SK-MEL-5 (cell line): ENCODE measurements at regions not wholly inside any gene's neighbourhood (a gene's known extent, or its start where the extent isn't known, plus 50 kb on each side); places are given as distances from the start of the nearest gene placed in this dataset.

Experiments
- DNase-seq: peaks from one replicate; pipeline ENCODE4 v3.0.0-alpha.2; 2016; ENCODE audit warnings: low read depth, low spot score
- in situ Hi-C: cut with HindIII; loops from 2 replicates; pipeline ENCODE4 v1.10.0; 2016; ENCODE audit warnings: low sequenced_read_pairs, high pct_unique_total_duplicates, low pct_unique_long_range_greater_than_20kb

DNA sequence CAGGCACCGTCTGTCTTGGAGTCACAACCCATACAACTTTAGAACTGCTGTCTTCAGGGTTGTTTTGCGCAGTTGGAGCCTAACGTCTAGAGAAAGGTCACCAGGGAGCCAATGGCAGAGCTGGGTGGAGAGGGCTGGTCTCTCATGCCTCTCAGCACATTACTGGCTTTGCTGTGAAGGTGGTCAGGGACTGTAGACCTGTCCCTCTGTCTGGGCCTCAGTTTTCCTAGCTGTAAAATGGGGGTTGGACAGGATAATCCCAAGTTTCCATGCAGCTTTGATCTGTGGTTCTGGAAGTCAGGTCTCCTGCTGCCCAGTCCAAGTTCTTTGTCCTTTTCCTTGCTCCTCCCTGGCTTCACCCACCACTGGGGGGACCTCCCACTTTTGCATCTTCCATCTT, 52.2 kb upstream of the EPB41L1 start:
- in situ Hi-C loops: no loop called here
- no peak for DNase-seq

DNA sequence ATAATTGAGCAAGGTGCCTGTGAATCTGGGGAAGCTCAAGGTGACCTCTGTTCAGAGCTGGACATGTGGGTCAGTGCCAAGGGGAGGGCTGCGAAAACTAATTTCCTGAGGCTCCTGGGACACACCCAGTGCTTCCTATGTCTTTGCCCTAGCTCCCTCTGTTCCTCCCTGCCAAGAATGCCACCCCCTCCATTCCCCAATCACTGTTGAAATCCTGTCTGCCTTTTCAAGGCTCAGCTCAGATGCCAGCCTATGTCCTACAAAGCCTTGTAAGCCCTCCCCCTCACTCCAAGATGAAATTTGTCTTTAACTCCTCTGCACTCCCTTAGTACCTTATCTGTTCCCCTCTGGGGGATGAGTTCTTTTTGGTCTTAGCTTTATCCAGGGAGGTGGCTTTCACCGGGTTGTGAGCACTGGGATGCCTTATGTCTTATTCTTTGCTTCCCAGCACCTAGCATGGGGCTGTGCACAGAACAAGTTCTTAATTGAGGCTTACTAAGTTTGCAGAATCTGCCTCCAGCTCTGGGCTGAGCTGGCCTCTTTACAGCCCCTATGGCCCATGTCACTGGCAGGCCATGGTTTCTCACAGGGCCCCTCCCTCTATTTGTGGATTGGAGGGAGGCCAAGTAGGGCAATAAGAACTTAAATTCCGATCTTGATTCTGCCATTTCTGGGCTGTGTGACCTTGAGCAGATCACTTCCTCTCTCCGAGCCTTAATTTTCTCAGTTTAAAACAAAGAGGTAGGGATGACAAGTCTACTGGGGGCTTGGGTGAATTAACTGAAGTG, 51.5 kb upstream of the EPB41L1 start:
- in situ Hi-C loops: no loop called here
- no peak for DNase-seq

DNA sequence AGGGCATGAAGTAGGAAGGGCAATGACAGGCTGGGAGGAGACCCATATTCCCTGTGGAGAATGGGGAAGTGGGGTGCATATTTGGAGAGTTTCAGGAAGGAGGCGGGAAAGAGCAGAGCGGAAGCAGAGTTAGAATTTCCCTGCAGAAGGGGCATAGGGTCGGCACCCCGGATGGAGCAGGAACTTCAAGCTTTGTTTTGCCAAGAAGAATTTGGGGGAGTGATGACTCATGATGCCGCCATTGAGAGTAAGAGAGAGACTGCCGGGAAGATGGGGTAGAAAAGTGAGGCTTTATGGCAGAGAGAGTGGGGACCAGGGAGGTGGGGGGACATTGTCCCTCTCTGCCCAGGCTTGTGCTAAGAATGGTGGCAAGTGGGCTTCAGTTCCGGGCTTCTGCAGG, 50.3 kb upstream of the EPB41L1 start:
- in situ Hi-C loops: no loop called here

More for the DNA sequence above, 50.3 kb upstream of the EPB41L1 start:
- no peak for DNase-seq
